GM18498 (cell line): ENCODE measurements at regions not wholly inside any gene's neighbourhood (a gene's known extent, or its start where the extent isn't known, plus 50 kb on each side); places are given as distances from the start of the nearest gene placed in this dataset.
A peak's percentile ranks its signal among the peaks of the same experiment; 100 is the strongest.

Experiments used
- ATAC-seq: cut with Tn5 transposase; IDR thresholded peaks from one replicate; pipeline ENCODE4 v1.9.1; 2021; ENCODE audit warnings: mild to moderate bottlenecking, moderate library complexity; ENCODE audit not compliant: unreplicated experiment

DNA sequence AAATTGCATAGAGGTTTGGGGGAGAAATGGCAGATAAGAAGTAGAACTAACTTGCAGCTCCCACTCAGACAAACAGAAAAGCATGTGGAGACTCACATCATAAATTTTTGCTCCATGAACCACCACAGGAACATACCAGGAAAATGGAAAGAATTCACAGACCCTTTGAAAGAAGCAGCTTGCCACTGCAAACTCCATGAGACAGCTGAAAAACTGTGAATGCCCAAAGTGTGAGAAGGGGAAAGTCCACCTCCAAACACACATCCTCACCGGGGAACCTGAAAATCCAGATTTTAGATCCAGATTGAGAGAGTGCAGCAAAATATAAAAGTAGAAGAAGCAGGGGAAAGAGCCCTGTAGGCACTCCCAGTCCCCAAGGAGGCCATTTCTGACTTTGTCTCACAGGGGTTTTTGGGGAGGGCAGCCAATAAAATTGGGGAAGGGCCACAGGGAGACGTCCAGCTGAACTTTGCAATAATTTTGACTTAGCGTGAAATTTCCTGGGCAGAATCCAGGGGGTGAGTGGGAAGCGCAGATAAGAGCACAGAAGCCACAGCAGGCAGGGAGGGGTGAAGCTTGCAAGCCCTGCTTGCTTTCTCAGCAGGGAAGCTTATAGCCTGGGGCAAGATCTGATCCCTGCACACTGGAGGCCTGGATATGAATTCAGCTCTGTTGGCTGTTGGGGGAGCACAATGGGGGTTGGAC is 183.4 kb upstream of the UBE2E2 start:
- no peak for ATAC-seq

DNA sequence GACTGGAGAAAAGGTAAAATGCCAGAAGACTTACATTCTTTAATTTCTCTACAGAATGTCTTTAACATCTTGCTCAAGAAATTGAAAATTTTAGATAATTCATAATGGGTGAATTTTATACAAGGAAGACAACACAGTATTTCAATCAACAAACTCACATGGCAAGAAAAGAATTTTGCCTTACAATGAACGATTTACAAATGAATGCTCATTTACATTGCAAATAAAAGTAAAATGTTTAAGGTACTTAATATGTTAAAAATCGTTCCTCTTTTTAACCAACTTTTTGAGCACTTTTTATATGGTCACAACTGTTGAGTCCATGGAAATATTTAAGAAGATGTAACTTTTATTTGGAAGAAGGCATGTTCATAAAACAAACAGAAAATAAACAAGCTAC is 174.8 kb upstream of the UBE2E2 start:
- ATAC-seq = no peak

DNA sequence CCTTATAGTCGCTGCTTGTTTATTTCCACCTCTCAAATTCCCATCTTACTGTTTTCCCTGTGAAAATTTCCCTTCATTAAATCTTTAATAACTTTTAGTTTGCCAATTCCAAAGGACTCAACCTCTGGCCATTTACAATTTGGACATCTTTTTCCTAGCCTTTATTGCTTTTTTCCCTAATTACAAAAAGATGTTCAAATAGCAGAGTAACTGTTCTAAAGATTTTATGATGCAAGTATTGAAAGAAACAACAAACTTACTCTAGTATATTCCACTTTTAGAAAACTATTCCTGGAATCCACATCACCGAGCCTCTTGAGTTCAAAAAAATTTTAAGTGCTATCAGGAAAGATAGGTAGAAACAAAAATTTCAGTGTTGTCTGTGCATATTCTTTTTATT is 174.1 kb upstream of the UBE2E2 start:
- no peak for ATAC-seq

DNA sequence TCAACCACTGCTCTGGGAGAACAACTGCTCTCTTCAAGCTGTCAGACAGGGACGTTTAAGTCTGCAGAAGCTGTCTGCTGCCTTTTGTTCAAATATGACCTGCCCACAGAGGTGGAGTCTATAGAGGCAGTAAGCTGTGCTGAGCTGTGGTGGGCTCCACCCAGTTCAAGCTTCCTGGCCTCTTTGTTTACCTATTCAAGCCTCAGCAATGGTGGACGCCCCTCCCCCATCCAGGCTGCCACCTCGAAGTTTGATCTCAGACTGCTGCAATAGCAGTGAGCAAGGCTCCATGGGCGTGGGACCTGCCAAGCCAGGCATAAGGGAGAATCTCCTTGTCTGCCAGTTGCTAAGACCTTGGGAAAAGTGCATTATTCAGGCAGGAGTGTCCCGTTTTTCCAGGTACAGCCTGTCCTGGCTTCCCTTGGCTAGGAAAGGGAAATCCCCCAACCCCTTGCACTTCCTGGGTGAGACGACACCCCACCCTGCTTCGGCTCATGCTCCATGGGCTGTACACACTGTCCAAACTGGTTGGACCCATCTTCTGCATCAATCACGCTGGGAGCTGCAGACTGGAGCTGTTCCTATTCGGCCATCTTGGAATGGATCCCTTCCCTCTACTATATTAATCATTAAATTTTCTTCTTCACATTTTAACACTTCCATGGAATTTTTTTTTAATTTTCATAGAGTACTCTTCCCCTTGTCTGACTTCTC is 167.0 kb upstream of the UBE2E2 start:
- no peak for ATAC-seq

DNA sequence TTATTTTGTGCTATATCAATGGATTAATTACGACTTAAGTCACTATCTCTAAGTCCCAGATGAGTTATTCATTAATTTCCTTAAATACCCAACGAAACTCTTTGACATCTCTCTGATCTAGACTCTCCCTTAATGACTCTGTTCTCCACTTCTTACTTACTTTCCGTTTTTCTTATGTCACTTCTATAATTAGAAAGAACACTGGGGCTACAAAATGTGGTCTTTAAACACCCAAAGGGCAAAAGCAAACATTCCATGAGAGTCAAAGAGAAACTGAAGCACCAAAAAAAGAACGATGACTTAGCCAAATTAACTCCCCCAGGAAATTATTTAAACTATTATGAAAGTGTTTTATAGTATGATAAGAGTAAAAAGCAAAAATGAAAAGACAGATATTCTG is 166.4 kb upstream of the UBE2E2 start:
- no peak for ATAC-seq

DNA sequence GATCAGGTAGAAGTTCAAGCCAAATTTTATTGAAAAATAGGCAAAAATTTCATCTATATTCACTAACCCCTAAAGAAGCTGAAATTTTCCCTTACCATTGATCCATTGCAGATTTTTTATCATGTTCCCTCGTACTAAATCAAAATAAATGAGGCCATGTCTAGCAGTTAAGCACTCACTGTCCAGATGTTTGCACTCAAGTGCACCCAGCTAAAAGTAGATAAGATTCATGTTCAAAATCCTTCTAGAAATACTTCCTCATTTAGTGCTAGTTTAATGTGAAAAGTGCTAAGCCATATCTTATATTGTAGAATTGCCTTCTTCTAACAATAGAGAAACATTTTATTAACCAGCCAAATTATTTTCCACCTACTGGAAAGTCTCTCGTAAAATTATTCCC is 164.7 kb upstream of the UBE2E2 start:
- no peak for ATAC-seq

DNA sequence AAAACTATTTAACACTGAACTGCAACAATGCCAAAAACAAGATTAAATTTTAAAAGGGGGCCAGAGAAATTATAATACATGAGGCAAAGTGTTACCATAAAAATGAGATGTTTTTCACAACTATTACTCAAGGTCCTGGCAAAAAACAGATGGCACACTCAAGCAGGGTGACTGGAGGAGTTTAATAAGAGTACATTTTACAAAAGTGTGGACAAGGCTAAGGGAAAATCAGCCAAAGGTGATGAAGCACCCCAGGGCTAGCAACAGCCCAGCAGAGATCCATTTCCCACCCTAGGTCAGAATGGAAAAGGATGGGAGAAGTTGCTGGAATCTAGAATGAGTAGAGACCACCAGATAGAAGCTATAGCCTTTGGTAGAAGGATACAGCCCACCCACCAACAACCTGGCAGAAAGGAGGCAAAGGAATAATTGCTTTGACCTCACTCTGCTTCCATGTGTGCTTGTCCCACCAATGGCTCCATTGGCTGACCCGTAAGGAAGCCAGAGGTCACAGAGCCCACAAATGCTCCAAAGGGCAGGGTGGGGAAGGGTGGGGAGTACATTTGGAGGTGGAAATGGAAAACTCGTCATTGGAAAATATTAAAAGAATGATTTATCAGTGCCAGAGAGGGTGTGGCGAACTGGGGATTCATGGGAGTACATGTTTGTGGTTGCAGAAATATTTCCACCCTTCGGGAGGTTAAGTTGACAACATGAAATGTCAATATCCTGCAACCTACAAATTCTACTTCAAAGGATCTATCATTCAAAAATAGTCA is 161.0 kb upstream of the UBE2E2 start:
- ATAC-seq = no peak

DNA sequence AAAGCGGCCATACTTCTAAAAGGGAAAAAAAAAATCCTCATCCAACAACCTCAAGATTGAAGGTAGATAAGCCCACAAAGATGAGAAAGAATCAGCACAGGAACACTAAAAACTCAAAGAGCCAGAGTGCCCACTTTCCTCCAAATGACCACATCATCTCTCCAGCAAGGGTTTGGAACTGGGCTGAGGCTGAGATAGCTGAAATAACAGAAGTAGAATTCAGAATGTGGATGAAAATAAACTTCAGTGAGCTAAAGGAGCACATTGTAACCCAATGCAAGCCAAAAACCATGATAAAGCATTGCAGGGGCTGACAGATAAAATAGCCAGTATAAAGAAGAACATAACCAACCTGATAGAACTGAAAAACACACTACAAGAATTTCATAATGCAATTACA is 158.7 kb upstream of the UBE2E2 start:
- ATAC-seq = no peak

DNA sequence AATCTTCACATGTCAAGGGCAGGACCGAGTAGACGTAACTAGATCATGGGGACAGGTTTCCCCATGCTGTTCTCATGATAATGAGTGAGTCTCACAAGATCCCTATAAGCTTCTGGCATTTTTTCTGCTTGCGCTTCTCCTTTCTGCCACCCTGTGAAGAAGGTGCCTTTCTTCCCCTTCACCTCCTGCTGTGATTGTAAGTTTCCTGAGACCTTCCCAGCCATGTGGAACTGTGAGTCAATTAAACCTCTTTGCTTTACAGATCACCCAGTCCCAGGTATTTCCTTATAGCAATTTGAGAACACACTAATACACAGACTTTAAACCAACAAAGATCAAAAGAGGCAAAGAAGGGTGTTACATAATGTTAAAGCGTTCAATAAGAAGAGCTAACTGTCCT is 156.6 kb upstream of the UBE2E2 start:
- ATAC-seq = no peak

DNA sequence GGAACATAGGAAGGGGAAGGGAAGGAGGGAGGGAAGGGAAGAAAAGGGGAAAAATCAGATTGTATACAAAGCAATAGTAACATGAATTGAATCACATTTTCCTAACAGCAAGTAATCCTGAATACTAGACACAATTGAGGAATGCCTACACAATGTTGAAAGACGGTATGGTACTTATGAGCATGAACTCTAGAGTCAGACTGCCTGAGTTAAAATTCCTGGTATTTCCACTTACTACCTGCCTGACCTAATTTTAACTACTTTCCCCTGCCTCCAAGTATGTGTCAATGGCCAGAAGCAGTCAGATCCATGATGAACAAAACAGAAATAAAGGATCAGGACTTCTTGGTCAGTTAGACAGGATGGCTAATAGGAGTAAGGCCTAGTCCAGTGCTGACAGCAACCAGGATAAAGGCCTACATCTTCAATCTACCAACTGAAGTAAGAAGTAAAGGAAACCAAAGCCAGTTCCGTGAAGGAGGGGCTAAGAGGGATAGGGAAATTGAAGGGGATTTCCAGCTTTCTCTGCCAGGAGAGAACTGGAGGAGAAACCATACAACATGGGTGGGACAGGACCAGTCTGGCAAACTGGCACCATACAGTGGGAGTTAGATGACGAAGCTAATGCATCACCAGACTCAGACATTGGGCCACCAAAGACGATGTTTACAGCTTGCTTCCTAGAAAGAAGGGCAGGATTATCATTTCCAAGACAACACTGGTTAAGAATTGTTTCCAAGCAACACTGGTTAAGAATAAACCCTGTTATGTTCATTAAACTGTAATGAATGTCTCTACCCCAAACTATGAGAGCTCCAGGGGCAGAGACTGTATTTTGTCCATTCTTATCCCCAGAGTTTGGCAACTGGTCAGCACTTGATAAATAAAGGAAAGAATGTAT is 151.6 kb upstream of the UBE2E2 start:
- no peak for ATAC-seq

DNA sequence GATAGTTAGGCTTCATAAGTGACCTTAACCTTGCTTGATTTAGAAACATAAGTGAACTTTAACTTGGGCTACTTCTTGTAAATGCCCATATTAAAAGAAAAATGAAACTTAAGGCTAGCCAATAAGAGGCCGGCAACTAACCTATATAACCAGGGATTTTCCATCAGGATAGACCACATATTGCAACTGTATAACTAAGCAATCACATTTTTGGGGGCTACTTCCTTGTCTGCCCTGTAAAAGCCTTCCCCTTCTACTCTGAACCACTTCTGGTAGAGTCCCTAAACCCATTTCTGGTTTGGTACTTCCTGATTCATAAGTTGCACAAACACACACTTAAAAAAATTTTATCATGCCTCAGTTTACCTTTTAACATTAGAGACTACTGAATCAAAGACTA is 150.9 kb upstream of the UBE2E2 start:
- no peak for ATAC-seq

DNA sequence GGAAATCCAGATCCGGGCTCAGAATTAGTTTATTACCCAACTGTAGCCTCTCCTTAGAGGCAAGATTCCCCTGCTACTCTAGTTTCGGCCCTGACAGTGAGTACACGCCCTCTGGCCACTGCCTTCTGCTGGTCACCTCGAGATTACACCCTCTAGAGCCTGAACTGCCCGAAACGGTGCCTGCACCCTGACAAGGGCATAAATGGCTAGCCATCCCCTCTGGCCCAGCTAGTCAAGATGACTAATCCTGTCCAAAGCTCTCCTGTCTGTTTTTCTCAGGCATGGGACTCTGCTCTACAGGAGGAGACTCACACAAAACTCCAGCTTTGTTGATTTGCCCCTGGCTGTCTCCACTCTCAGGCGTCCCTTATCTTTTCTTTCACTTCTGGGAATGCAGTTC is 150.5 kb upstream of the UBE2E2 start:
- no peak for ATAC-seq

DNA sequence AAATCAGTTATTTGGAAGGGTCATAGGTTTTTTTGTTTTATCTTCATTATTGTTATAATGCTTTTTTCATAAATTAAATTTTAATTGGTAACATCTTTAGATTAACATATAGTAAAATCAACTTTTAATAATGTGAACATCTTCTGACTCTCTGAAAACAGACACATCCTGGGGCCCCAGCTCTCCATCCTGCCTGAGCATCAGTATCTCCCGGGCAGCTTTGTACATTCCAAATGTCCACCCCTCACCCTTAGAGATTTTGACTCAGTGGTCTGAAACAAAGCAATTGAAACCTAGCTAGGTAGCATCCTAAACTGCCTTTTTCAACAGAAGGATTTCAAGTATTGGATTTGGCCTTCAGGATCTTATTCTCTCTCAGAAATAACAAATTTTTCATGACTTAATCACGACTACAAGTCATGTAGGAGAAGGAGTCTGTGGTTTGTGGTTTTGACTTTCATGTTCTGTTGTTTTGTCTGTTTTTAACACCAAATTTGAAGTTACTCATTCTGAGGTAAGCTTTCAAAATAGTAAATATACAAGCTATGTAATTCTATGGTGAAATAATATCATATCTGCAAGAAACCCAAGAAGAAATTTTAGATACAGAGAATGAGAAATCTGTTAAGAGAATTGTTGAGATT is 147.3 kb upstream of the UBE2E2 start:
- peak; percentile 78 for ATAC-seq

DNA sequence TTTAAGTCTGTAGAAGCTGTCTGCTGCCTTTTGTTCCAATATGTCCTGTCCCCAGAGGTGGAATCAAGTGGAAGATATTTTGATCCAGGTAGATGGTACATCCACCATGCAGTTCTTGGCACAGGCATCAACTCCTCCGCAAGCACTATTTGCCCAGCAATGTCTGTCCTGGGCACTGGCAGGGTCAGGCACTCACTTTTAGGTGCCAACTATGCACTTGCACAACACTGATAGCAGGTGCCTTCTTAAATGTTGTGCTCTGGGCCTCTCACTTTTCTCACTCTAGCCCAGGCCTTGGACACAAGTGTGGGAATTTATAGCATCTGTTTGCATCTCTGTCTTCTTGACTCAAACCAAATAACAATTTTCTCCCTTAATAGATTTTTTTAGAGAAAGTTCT is 140.5 kb upstream of the UBE2E2 start:
- ATAC-seq = no peak

DNA sequence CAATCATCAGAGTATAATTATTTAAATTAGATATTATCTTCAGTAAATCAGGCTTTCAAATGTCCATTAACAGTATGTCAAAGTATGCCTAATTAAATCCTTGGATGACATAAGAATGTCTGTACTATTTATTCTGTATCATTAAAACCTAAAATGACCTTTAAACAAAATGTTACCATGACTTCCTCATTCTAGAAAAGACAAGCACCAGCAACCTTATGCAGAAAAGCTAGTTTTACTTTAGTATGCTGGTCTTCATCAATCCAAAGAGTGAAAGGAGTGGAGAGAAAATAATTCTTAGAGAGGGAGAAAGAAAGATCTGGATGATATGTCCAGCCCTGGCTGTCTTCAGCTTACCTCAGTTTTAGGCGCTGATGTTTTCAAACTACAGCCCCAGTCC is 140.1 kb upstream of the UBE2E2 start:
- ATAC-seq = no peak

DNA sequence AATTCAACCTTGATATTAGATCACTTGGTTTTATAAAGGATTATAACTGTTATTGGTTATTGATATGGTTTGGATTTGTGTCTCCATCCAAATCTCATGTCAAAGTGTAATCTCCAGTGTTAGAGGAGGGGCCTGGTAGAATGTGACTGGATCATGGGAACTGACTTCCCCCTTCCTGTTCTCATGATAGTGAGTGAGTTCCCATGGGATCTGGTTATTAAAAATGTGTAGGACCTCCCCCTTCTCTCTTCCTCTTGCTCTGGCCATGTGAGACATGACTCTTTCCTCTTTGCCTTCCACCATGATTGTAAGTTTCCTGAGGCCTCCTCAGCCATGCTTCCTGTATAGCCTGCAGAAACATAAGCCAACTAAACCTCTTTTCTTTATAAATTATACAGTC is 136.0 kb upstream of the UBE2E2 start:
- no peak for ATAC-seq

DNA sequence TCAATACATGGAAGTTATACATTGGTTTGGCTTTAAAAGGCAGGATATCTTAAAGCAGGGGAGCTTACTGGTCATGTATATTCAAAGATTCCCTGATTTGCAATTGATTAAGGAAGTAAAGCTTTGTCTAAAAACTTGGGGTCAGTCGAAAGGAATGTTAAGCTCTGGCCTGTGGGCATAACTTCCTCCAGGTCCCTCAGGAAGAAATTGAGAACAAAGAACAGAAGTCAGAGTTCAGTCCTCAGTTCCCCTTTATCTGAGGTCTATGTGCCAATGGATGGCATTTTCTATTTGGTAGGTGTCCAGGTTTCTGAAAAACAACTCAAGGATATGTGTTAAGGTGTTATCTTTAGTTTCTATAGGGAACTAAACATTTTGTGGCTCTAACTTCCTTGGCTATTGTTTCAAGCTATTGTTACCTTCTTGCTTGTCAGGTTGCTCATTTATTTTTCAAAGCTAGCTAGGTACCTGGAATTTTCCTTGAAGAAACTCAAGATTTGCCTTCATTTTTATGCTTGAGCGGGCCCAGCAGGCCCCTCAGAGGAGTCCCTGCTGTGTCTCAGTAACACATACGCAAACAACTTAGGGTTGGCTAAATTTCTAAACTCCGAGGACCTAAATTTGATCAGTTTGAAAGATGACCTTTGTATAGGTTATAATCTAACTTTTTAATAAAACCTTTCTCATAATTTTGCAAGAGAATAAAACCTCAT is 135.0 kb upstream of the UBE2E2 start:
- ATAC-seq = no peak

DNA sequence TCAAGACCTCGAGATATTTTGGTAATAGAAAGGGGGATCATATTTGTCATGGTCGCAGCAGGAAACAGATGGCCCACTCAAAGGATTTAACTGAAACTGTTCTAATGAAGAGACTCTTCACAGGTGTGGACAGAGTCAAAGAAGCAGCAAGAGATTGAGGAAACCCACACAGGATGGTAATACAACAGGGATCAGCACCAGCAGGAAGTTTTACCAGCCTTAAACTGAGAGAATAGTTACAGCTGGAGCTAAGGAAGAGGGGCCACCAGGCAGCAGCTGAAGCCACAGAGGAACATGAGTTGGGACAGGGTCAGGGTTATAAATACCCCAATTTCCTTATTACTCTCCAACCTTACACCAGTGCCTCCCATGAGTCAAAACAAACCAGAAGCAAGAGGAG is 131.8 kb upstream of the UBE2E2 start:
- ATAC-seq = peak; percentile 8

DNA sequence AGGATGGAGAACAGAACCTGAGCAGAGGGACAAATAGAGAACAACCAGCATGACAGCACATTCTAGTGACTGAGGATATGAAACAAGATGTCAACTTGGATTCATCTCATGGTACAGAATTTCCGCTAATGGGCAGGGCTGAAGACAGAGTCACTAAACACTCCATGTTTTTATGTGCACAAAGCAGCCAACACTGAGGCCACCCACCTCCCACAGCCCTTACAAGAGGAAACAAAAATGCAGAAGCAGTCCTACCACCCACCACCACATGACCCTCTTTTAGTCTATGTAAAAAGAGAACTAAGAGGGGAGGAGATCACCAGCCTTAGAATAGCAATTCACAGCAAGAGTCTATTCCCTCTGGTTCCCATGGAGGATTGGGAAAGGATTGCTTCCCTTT is 131.4 kb upstream of the UBE2E2 start:
- peak; percentile 67 for ATAC-seq

DNA sequence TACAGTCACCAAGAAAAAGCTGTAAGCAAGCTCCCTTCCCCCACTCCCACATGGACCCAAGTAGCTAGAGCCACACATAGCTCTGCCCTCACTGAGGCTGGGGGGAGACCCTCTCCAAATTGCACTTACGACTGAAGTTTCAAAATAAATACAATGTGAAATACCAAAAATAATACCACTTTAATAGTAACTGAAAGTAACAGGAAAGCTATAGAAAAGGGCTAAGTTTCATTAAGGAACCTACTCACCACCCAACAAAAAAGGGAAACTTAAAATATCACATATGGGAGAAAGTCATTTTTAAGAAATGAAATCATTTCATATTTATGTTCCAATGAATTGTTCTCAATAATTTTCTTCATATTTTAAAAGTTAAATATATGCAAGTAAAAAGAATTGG is 130.4 kb upstream of the UBE2E2 start:
- ATAC-seq = no peak
